GM19043 (cell line): ENCODE measurements at regions not wholly inside any gene's neighbourhood (a gene's known extent, or its start where the extent isn't known, plus 50 kb on each side); places are given as distances from the start of the nearest gene placed in this dataset.

ENCODE experiments used
- ATAC-seq: cut with Tn5 transposase; IDR thresholded peaks from one replicate; pipeline ENCODE4 v1.9.1; 2021; ENCODE audit warnings: low read depth; ENCODE audit not compliant: unreplicated experiment

DNA sequence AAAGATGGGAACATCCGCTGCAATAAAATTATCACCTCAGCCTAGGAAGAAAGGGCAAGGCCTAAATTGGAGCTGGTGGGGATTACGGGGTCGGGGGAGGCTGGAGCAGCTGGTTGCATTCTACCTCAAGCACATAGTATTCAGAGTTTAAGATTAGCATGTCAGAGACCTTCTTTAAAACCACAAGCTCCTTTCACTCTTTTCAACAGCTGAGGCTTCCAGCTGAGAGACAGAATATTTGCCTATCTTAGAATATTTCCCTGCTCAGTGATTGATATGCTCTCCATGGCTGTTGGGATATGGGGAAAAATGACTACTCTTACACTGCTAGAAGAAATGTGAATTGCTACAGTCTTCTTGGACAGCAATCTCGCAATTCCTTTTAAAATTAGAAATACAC lies 248.6 kb downstream of the TBX15 start:
- ATAC-seq: no peak

- no peak for ATAC-seq
Observed at GRCh38 chr1:118736322-118736721, 251.8 kb downstream of the TBX15 start.

- no peak for ATAC-seq
Observed at GRCh38 chr1:118717893-118718292, 270.2 kb downstream of the TBX15 start.

GRCh38 chr1:118716775-118717174 lies 271.4 kb downstream of the TBX15 start:
- ATAC-seq: no peak

DNA sequence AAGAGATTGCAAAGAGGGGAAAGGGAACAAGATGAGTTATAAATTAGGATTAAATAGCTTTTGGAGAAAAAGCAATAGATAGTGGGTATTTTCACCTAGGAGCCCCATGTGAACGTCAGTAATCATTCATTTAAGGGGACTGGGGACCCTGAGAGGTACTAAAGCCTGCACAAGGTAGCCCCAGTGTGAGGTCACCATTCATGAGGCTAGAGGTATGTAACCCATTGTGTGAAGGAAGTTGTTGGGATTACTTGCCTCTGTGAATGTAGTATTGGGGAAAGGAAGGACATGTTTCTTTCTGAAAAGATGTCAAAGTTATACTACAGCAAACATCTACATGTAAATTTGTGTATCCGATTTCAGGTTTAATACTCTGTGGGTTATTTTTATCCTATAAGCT lies 276.8 kb downstream of the TBX15 start:
- ATAC-seq: no peak

DNA sequence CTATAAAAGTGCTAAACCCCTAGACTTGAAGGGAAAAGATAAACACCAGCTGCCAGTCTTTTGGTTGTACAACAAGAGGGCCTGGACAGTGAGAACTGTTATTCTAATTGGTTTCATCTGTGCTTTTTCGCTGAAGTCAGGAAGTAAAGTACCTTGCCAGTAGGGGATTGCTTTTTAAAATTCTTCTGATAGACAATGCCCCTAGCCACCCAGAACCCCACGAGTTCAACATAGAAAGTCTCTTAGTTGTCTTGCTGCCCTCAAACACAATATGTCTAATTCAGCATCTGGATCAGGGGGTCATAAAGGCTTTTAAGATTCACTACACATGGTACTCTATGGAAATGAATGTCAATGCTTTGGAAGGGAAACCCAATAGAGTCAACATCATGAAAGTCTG lies 289.2 kb downstream of the TBX15 start:
- no peak for ATAC-seq

DNA sequence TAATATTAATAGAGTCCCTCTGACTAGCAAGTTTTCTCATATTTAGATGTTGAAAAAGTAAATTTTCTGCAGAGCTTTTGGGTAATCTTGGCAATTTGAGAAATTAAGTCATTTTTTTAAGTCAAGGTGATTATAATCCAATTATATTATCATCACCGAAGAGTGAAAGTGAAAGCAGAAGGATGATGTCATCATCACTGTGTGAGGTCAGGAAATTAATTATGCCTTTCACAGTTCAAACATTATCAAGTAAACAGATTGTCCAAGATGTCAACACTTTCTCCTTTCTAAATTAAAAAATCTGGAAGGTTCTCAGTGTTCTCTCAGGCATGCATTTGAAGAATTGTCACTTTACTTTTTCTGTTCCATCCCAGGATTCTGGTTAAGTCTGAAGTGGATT lies 296.0 kb downstream of the TBX15 start:
- no peak for ATAC-seq

DNA sequence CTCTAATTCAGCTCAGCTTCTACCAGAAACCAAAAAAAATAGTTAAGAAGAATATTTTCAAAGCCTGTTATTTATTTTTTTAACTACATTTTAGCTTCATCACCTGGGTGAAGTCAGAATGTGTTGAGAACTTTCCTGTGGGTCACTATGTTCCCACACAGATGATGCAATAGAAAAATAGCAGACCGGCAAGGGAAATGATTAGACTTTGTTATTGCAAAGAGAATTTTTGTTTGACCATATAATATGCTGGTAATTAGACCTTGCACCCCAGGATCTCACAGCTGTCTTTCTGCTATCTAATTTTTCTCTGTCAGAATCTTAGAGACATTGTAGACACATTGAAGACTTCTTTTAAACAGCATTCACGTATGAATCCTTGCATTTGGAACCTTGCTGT lies 299.3 kb downstream of the TBX15 start:
- no peak for ATAC-seq

- no peak for ATAC-seq
Observed at GRCh38 chr1:118661769-118662320, 326.3 kb downstream of the TBX15 start.

GRCh38 chr1:118660769-118661168 lies 327.4 kb downstream of the TBX15 start:
- ATAC-seq: no peak

GRCh38 chr1:118659646-118660045 lies 328.5 kb downstream of the TBX15 start:
- ATAC-seq: no peak

DNA sequence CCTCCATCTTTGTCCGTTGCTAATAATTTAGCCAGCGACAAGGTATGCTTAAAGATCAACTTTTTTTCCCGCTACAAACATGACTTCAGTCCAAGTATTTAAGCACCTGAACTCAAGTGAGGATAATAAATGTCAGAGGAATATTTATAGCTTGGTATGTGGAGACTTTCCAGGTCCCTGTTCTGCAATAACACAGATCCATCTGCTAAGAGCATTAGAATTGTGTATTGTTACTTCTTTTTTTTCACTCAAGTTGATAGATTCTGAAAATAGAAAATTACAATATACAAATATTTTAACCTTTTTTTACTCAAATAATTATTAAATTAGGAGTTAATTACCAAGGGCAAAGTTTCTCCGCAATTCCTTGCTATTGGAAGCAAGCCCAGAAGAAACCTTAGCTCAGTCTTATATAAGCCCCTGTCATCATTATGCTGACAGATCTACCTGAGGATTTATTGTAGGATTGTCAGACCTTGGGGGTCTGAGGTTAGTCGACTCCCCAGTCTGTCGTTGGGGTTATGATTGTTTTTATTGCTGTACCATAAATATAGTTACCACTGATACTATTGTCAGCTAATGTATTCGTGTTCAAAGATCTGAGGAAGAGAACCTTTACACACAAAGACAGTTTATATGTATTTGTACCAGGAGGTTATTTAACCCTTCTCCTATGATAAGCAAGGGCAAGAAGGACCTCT lies 337.9 kb downstream of the TBX15 start:
- ATAC-seq: no peak

- ATAC-seq: no peak
Observed at GRCh38 chr1:118649369-118650106, 338.6 kb downstream of the TBX15 start.

DNA sequence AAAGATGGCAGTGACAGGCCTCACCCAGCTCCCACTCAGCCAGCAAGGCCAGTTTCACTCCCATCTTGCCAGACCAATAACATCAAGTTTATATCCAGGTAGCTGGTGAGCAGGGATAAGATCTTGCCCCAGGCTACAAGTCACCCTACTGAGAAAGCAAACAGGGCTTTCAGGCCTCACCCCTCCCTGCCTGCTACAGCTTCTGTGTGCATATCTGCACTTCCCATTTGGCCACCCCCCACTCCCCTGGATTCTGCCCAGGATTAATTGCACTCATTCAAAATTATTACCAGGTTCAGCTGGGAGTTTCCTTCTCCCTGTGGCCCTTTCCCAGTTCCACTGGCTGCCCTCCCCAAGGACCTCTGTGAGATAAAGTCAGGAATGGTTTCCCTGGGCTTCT lies 352.1 kb downstream of the TBX15 start:
- no peak for ATAC-seq

DNA sequence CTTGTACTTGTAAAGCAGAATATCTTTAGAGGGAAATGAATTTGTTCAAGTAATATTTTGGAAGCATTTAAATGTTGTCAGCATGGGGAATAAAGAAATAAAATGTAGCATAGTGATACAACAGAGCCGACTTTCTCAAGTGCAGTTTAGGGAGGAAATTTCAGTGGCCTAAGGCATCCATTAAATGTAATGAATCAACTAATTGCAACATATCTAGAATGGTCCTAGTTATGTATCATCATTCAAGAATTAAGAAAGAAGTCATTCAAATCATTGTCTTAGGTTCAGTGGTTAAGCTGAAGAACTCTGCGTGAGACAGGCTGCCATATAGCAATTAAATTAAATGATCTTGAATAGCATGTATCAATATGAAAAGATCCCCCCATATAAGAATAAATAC lies 360.7 kb downstream of the TBX15 start:
- no peak for ATAC-seq

DNA sequence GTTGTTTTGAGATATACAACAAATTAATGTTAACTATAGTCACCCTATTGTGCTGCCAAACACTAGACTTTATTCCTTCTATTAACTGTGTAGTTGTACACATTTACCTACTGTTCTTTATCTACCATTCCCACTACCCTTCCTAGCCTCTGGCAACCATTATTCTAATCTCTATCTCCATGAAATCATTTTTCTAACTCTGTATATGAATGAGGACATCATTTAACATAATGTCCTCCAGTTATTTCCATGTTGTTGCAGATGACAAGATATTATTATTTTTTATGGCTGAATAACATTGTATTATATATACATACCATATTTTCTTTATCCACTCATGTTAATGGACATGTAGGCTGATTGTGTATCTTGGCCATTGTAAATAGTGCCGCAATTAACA lies 366.3 kb downstream of the TBX15 start:
- no peak for ATAC-seq

DNA sequence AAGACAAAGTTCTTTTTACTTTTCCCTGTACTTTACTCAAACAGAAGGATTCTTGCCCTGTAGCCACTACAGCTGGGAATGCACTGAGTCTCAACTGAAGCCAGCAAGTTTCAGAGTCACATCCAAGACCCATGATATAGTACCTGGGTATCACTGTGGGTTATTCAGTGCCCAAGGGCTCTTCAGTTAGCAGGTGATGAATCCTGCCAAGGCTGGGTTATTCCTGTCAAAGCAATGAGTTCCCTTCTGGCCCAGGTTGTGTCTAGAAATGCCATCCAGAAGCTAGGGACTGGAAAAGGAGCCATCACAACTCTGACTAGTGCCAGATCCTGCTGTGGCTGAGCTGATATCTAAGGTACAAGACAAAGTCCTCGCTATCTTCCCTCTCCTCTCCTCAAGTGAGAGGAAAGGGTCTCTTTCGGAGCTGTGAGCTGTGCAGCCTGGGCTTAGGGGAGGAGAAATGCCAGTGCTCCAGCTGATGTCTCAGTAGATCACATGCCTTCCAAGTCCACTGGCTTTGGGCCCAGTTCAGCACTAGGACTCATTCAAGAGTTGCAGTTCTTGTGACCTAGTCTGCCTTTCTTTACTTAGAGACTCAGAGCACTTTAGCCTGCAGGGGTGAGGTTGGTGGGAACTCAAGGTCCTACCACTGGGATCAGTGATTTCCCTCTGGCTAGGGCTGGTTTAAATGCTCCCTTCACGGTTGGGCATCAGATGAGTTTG lies 369.4 kb downstream of the TBX15 start:
- ATAC-seq: no peak

DNA sequence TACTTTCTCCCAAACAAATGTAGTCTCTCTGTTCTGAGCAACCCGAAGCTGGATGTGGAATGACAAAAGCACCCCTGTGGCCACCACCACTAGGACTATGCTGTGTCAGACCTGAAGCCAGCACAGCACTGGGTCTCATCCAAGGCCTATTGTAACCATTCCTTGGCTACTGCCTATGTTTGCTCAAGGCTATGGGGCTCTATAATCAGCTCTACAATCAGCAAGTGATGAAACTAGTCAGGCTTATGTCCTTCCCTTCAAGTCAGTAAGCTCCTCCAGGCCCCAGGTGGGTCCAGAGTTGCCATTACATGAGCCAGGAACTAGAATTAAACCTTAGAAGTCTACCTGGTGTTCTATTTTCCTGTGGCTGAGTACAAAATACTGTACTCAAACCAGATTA lies 370.2 kb downstream of the TBX15 start:
- ATAC-seq: no peak

GRCh38 chr1:118615066-118615465 lies 373.1 kb downstream of the TBX15 start:
- ATAC-seq: no peak

DNA sequence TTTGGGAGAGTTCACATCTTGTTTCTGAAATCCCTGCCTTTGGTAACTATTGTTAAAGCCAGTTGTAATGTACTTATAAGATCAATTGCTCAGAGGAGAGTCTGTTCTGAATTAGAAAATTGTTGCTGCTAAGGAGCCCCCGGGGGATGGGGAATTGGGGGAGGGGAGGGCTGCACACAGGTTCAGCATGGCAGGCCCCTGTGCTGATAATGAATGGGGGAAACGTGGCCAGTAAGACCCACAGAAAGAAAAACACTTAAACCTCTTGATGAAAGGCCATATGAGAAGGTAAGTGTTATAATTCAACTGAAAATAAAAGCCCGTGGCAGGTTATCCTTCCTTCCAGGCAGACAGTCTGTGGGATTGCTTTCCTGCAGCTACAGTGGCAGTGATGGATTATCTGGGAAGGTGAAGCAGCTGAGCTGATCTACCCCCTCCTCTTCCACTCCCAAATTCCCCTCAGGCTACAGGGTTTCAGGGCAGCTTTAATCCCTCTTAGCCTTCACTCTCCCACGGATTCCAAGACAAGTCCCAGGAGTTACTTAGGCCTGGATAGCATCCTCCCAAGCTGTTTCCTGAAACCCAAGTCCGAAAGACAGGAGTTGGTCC lies 398.8 kb downstream of the TBX15 start:
- ATAC-seq: no peak

DNA sequence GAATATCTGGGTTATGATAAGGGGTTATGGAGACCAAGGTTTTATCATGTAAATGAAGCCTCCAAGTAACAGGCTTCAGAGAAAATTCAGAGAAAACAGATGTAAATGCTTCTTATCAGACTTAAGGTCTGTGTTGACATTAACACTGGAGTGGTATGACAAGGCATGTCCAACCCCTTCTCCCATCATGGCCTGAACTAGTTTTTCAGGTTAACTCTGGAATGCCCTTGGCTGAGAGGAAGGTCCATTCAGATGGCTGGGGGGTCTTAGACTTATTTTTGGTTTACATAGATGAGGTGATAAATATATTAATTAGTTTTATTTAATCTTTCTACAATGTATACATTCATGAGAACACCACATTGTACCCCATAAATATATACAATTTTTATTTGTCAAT lies 399.6 kb downstream of the TBX15 start:
- no peak for ATAC-seq
